ENCODE measurements at regions not wholly inside any gene's neighbourhood (a gene's known extent, or its start where the extent isn't known, plus 50 kb on each side); places are given as distances from the start of the nearest gene placed in this dataset.

GRCh38 chr1:228850141-228851100, 115.1 kb downstream of the RHOU start:
- DNase-seq, result no peak

GRCh38 chr1:228851193-228851592, 115.9 kb downstream of the RHOU start:
- DNase-seq, result no peak

- no peak for DNase-seq
Measured at GRCh38 chr1:228851618-228852017, 116.3 kb downstream of the RHOU start.

- no peak for DNase-seq
Measured at GRCh38 chr1:228852024-228852423, 116.7 kb downstream of the RHOU start.

GRCh38 chr1:228852511-228853088, 117.3 kb downstream of the RHOU start:
- DNase-seq, result no peak

- DNase-seq, result no peak
Measured at GRCh38 chr1:228853191-228853590, 117.9 kb downstream of the RHOU start.

- no peak for DNase-seq
Measured at GRCh38 chr1:228853637-228854036, 118.4 kb downstream of the RHOU start.

GRCh38 chr1:228854907-228855306, 119.6 kb downstream of the RHOU start:
- no peak for DNase-seq

GRCh38 chr1:228857611-228858010, 122.3 kb downstream of the RHOU start:
- no peak for DNase-seq

- no peak for DNase-seq
Measured at GRCh38 chr1:228860911-228861831, 125.9 kb downstream of the RHOU start.

- DNase-seq, result no peak
Measured at GRCh38 chr1:228861832-228862180, 126.5 kb downstream of the RHOU start.

GRCh38 chr1:228862542-228863505, 127.5 kb downstream of the RHOU start:
- no peak for DNase-seq

GRCh38 chr1:228863776-228864175, 128.5 kb downstream of the RHOU start:
- DNase-seq, result no peak

GRCh38 chr1:228865627-228866330, 130.5 kb downstream of the RHOU start:
- DNase-seq, result peak; percentile 37

GRCh38 chr1:228866468-228866867, 131.2 kb downstream of the RHOU start:
- DNase-seq, result no peak

GRCh38 chr1:228867108-228867950, 132.1 kb downstream of the RHOU start:
- peak; percentile 5 for DNase-seq

- peak; percentile 80 for DNase-seq
Measured at GRCh38 chr1:228867951-228868730, 132.9 kb downstream of the RHOU start.

- no peak for DNase-seq
Measured at GRCh38 chr1:228868731-228869024, 133.4 kb downstream of the RHOU start.

GRCh38 chr1:228869312-228869824, 134.1 kb downstream of the RHOU start:
- DNase-seq, result no peak
